ENCODE measurements at regions not wholly inside any gene's neighbourhood (a gene's known extent, or its start where the extent isn't known, plus 50 kb on each side); places are given as distances from the start of the nearest gene placed in this dataset.

DNA sequence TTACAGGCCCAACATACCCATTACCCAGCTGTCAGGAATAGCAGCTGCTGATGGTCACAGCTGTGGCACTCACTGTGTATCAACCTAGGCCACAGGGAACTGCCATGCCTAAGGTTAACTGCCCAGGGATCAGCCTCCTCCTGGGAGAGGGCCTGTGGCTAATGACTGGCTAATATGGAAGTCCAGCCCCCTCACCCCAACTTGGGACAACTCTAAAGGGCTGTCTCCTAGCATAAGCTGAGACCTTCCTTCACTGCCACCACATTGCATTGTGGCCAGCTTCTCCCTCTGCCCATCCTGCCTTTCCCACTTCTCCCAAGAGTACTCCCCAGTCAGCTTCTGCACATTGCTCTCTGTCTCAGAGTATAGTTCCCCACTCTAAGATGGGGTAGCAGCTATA is 316.5 kb downstream of the SMAD2 start (continued):
- no peak for TF ChIP-seq ZNF57 (CRISPR knock-in tag; IDR thresholded peaks at IDR 0.05)
- TF ChIP-seq, protein P1, sequence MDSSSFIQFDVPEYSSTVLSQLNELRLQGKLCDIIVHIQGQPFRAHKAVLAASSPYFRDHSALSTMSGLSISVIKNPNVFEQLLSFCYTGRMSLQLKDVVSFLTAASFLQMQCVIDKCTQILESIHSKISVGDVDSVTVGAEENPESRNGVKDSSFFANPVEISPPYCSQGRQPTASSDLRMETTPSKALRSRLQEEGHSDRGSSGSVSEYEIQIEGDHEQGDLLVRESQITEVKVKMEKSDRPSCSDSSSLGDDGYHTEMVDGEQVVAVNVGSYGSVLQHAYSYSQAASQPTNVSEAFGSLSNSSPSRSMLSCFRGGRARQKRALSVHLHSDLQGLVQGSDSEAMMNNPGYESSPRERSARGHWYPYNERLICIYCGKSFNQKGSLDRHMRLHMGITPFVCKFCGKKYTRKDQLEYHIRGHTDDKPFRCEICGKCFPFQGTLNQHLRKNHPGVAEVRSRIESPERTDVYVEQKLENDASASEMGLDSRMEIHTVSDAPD (CRISPR knock-in tag; IDR thresholded peaks at IDR 0.05): no peak
- no peak for TF ChIP-seq HNRNPH1 (optimal IDR thresholded peaks at IDR 0.05; ENCODE audit: low read depth, low read length)
- TF ChIP-seq, protein P2, sequence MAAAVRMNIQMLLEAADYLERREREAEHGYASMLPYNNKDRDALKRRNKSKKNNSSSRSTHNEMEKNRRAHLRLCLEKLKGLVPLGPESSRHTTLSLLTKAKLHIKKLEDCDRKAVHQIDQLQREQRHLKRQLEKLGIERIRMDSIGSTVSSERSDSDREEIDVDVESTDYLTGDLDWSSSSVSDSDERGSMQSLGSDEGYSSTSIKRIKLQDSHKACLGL (CRISPR knock-in tag; IDR thresholded peaks at IDR 0.05; ENCODE audit: borderline replicate concordance, poor library complexity, severe bottlenecking): no peak
- TF ChIP-seq MECOM (CRISPR knock-in tag; IDR thresholded peaks at IDR 0.05): no peak
- TF ChIP-seq CREB1 (IDR thresholded peaks at IDR 0.05): no peak
- no peak for TF ChIP-seq CREB1 (CRISPR knock-in tag; IDR thresholded peaks at IDR 0.05)

DNA sequence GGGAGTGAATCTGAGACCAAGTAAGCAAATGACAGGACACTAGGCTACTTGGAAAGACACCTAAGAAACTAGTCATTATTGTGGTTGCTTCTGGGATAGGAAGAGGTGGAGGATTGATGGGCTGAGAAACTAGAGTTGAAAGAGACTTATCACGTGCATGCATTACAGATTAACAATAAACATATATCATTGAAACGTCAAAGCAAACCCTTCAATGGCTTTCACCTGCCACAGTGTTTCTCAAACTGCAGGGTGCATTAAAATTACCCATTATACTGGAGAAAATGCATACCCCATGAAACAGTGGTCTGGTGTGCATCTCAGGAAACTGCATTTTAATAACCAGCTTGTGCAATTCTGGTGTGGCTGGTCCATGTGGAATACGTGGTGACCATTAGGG is 318.8 kb downstream of the SMAD2 start:
- no TSS peak for BruUV-seq (replicated peaks)
- intact Hi-C loops (cut with micrococcal nuclease): no loop called here
- ATAC-seq: no peak
- TF ChIP-seq, protein P3, sequence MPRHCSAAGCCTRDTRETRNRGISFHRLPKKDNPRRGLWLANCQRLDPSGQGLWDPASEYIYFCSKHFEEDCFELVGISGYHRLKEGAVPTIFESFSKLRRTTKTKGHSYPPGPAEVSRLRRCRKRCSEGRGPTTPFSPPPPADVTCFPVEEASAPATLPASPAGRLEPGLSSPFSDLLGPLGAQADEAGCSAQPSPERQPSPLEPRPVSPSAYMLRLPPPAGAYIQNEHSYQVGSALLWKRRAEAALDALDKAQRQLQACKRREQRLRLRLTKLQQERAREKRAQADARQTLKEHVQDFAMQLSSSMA (CRISPR knock-in tag; IDR thresholded peaks at IDR 0.05): no peak
- TF ChIP-seq BDP1 (IDR thresholded peaks at IDR 0.05; ENCODE audit: insufficient read depth, insufficient read length) (no peak), PURB (CRISPR knock-in tag; IDR thresholded peaks at IDR 0.05; ENCODE audit: low read depth) (no peak), SRSF1 (IDR thresholded peaks at IDR 0.05; ENCODE audit: low read depth, low read length) (no peak), ZNF77 (CRISPR knock-in tag; IDR thresholded peaks at IDR 0.05) (no peak), PYGO2 (tag; IDR thresholded peaks at IDR 0.05) (no peak), FUS (optimal IDR thresholded peaks at IDR 0.05; ENCODE audit: low read depth, low read length) (no peak), ESRRA (IDR thresholded peaks at IDR 0.05; ENCODE audit: borderline replicate concordance, low read depth) (no peak), RBM17 (IDR thresholded peaks at IDR 0.05; ENCODE audit: borderline replicate concordance, low read depth, low read length) (no peak)
- TF ChIP-seq, protein P4, sequence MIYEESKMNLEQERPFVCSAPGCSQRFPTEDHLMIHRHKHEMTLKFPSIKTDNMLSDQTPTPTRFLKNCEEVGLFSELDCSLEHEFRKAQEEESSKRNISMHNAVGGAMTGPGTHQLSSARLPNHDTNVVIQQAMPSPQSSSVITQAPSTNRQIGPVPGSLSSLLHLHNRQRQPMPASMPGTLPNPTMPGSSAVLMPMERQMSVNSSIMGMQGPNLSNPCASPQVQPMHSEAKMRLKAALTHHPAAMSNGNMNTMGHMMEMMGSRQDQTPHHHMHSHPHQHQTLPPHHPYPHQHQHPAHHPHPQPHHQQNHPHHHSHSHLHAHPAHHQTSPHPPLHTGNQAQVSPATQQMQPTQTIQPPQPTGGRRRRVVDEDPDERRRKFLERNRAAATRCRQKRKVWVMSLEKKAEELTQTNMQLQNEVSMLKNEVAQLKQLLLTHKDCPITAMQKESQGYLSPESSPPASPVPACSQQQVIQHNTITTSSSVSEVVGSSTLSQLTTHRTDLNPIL (CRISPR knock-in tag; IDR thresholded peaks at IDR 0.05): no peak
- TF ChIP-seq, protein P5, sequence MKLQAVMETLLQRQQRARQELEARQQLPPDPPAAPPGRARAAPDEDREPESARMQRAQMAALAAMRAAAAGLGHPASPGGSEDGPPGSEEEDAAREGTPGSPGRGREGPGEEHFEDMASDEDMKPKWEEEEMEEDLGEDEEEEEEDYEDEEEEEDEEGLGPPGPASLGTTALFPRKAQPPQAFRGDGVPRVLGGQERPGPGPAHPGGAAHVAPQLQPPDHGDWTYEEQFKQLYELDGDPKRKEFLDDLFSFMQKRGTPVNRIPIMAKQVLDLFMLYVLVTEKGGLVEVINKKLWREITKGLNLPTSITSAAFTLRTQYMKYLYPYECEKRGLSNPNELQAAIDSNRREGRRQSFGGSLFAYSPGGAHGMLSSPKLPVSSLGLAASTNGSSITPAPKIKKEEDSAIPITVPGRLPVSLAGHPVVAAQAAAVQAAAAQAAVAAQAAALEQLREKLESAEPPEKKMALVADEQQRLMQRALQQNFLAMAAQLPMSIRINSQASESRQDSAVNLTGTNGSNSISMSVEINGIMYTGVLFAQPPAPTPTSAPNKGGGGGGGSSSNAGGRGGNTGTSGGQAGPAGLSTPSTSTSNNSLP (IDR thresholded peaks at IDR 0.05; ENCODE audit: borderline replicate concordance, low read depth, low read length): no peak

More for the DNA sequence above, 318.8 kb downstream of the SMAD2 start:
- Histone ChIP-seq H3K4me3 (no peak overlapping the region), H3K36me3 (ENCODE audit: control insufficient read depth, insufficient read depth, low read length) (no peaks in the 10 kb centered on the region), H3K79me2 (ENCODE audit: control insufficient read depth, insufficient read depth, low read length) (no peaks in the 10 kb centered on the region), H3K9me3 (replicated peaks; ENCODE audit: control insufficient read depth, insufficient read depth, low read depth, low read length) (no peaks in the 10 kb centered on the region), H3K4me2 (ENCODE audit: insufficient read depth, low read length) (no peak overlapping the region), H4K20me1 (replicated peaks; ENCODE audit: control insufficient read depth, insufficient read depth, low read length) (no peaks in the 10 kb centered on the region), H3K9ac (ENCODE audit: insufficient read depth in 1 of 2, low read depth in 2 of 2, low read length in 2 of 2) (no peak overlapping the region), H3K9me1 (ENCODE audit: control insufficient read depth, insufficient read depth, low read length) (no peaks in the 10 kb centered on the region), H3K27ac (ENCODE audit: extremely low read depth, low read depth, low read length) (no peak overlapping the region), H3K4me1 (replicated peaks in 1 of 2; ENCODE audit: control insufficient read depth in 2 of 2, insufficient read depth in 2 of 2, low read length in 2 of 2) (no peaks in the 10 kb centered on the region), H3K27me3 (ENCODE audit: control insufficient read depth in 2 of 2, insufficient read depth in 2 of 2, low read length in 2 of 2) (no peaks in the 10 kb centered on the region), H2AFZ (ENCODE audit: low read depth, low read length) (no peak overlapping the region)
- FAIRE-seq: no peak
- WGBS (ENCODE audit: insufficient coverage, low coverage, missing lambda C conversion rate): 0% methylated on average over 3 of the region's 3 CpGs
- ChIA-PET CTCF (ENCODE audit: low intra/inter-chr PET ratio) (no interaction called here), POLR2A (no interaction called here)
- DNase-seq (ENCODE audit: extremely low read depth in 1 of 4, low spot score in 3 of 4): no peak
- in situ Hi-C loops (cut with MboI): no loop called here

All from K562 (cell line).